Transverse colon (tissue), 4 donors: ENCODE measurements at regions not wholly inside any gene's neighbourhood (a gene's known extent, or its start where the extent isn't known, plus 50 kb on each side); places are given as distances from the start of the nearest gene placed in this dataset.

ENCODE experiments used
- DNase-seq: peaks from one replicate; pipeline ENCODE4 v3.0.0-alpha.2; 2019
- H3K27ac ChIP-seq, 4 donors: fragments of 200-600 bp; sonication (generic); 2 replicates each; pipeline ENCODE4 v1.5.1; 2016 to 2018; ENCODE audit warnings: inconsistent platforms in 4 of 4
- H3K27me3 ChIP-seq: fragments of 200-600 bp; sonication (generic); 2 replicates; pipeline ENCODE4 v1.5.1; 2017; ENCODE audit warnings: inconsistent platforms
- H3K36me3 ChIP-seq, 4 donors: fragments of 200-600 bp; sonication (generic); 2 replicates each; pipeline ENCODE4 v1.5.1; 2017 to 2019; ENCODE audit warnings: inconsistent platforms in 4 of 4
- H3K4me1 ChIP-seq, 4 donors: fragments of 200-600 bp; sonication (generic); 2 replicates each; pipeline ENCODE4 v1.5.1; 2017 to 2020; ENCODE audit warnings: inconsistent platforms in 4 of 4
- H3K4me3 ChIP-seq, 4 donors: fragments of 200-600 bp; sonication (generic); 1 replicate in 1 of 4; 2 replicates in 3 of 4; pipeline versions ENCODE4 v1.5.1 to v1.6.1; 2017 to 2019; ENCODE audit warnings: inconsistent platforms in 4 of 4
- H3K9me3 ChIP-seq, 2 donors: fragments of 200-600 bp; sonication (generic); 2 replicates each; pipeline ENCODE4 v1.5.1; 2017 to 2019; ENCODE audit warnings: inconsistent platforms in 2 of 2
- EP300 ChIP-seq: sonication (generic); formaldehyde crosslinking; IDR thresholded peaks from one replicate; pipeline ENCODE4 v1.6.1; 2017; ENCODE audit warnings: antibody characterized with exemption, low read depth
- POLR2A ChIP-seq: fragments of 450-650 bp; IDR thresholded peaks from one replicate; pipeline ENCODE4 v1.6.1; 2016; ENCODE audit warnings: antibody characterized with exemption, mild to moderate bottlenecking, moderate library complexity
- POLR2AphosphoS5 ChIP-seq, 3 donors: sonication (generic); formaldehyde crosslinking; IDR thresholded peaks; one replicate each; pipeline ENCODE4 v1.6.1; 2016; ENCODE audit warnings: antibody characterized with exemption in 3 of 3
- WGBS, 2 donors: methylation state at CpG; one replicate each; pipeline ENCODE4 v1.1.5; 2018; ENCODE audit warnings: low coverage in 1 of 2; 5-methylcytosine and 5-hydroxymethylcytosine counted together
- in situ Hi-C, 4 donors: fragments of 200-750 bp; cut with MboI; loops; one replicate each; pipeline versions ENCODE4 v1.15.0 to v1.15.1; 2017; ENCODE audit warnings: low sequenced_read_pairs in 3 of 4, low pct_ligation_motif_present in 1 of 4, low pct_unique_long_range_greater_than_20kb in 1 of 4
- intact Hi-C: fragments of 100-400 bp; cut with DNase I; formaldehyde crosslinking; loops from one replicate; pipeline ENCODE4 v1.15.1; 2023; ENCODE audit warnings: low total_unique reads
- TF ChIP-seq, protein P1 (sequence below), 5 experiments: fragments of 200-600 bp in 3 of 5; fragments of 450-650 bp in 2 of 5; sonication (generic) in 3 of 5; IDR thresholded peaks; 1 replicate in 2 of 5; 2 replicates in 3 of 5; pipeline ENCODE4 v1.5.1; 2016 to 2017; ENCODE audit warnings: antibody characterized with exemption in 5 of 5, inconsistent platforms in 3 of 5, mild to moderate bottlenecking in 2 of 5, moderate library complexity in 1 of 5

DNA sequence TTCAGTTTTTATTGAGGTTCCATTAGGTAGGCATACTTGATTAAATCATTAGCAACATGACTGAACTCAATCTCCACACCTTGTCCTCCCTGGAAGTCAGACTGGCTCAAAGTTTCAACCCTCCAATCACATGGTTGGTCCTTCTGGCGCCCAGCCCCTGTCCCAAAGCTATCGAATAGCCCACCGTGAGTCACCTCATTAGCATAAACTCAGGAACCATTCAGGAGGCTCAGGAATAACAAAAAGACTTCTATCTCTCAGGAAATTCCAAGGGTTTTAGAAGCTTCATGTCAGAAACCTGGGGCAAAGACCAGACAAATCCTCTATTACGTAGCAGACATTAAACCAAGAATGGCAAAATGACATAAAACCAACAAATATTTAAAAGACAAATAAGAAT, 78.6 kb downstream of the RGS2 start:
- Histone ChIP-seq H3K36me3 (no peaks in the 10 kb centered on the region), H3K27ac (no peak overlapping the region), H3K4me1 (no peaks in the 10 kb centered on the region), H3K27me3 (no peaks in the 10 kb centered on the region), H3K4me3 (no peak overlapping the region), H3K9me3 (no peaks in the 10 kb centered on the region)
- in situ Hi-C loops = no loop called here
- DNase-seq = no peak
- intact Hi-C loops = no loop called here
- TF ChIP-seq POLR2AphosphoS5 (IDR thresholded peaks at IDR 0.05) (no peak), EP300 (no peak), POLR2A (no peak)
- TF ChIP-seq, protein P1, sequence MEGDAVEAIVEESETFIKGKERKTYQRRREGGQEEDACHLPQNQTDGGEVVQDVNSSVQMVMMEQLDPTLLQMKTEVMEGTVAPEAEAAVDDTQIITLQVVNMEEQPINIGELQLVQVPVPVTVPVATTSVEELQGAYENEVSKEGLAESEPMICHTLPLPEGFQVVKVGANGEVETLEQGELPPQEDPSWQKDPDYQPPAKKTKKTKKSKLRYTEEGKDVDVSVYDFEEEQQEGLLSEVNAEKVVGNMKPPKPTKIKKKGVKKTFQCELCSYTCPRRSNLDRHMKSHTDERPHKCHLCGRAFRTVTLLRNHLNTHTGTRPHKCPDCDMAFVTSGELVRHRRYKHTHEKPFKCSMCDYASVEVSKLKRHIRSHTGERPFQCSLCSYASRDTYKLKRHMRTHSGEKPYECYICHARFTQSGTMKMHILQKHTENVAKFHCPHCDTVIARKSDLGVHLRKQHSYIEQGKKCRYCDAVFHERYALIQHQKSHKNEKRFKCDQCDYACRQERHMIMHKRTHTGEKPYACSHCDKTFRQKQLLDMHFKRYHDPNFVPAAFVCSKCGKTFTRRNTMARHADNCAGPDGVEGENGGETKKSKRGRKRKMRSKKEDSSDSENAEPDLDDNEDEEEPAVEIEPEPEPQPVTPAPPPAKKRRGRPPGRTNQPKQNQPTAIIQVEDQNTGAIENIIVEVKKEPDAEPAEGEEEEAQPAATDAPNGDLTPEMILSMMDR (IDR thresholded peaks at IDR 0.05) = no peak
- whole genome bisulfite sequencing, 2 donors = 85 to 88% methylated on average over 4 of the region's 4 CpGs

DNA sequence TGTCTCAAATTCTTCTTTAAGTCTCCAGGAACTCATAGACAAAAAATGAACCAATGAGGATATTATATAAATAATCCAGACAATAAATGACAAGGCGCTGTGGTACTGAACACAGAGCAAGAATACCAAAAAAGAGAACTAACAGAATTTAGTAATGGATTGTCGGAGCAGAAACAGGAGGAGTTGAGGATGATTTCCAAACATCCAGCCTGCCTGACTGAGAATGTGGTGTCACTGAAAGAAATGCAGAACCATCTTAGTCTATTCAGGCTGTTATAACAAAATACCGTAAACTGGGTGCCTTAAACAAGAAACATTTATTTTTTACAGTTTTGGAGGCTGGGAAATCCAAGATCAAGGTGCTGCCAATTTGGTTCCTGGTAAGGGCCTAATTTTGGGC, 79.7 kb downstream of the RGS2 start:
- H3K36me3 ChIP-seq = no peaks in the 10 kb centered on the region
- 53 to 63% methylated on average over 3 of the region's 3 CpGs for WGBS, 2 donors
- no peaks in the 10 kb centered on the region for H3K9me3 ChIP-seq
- H3K27ac ChIP-seq = no peak overlapping the region
- no peak for DNase-seq
- no peak overlapping the region for H3K4me3 ChIP-seq
- H3K27me3 ChIP-seq = no peaks in the 10 kb centered on the region
- intact Hi-C loops (no loop called here), in situ Hi-C loops (no loop called here)
- TF ChIP-seq EP300 (no peak), POLR2AphosphoS5 (IDR thresholded peaks at IDR 0.05) (no peak), POLR2A (no peak)
- TF ChIP-seq, protein P1 (IDR thresholded peaks at IDR 0.05) = no peak
- no peaks in the 10 kb centered on the region for H3K4me1 ChIP-seq

DNA sequence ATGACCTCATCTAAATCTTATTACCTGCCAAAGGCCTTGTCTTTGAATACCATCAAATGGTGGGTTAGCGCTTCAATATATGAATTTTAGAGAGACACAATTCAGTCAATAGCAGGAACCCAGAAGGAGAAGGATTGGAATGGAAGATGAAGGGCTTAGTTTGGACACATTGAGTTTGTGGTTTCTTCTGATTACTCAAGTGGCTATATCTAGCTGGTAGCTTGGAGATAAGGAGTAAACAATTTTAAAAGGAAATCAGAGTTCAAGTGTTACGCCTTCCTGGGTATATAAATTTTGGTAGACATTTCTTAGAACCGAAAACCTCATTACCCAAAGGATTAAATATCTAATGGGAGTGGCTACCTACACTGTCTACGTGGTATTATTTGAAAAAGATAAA, 80.2 kb downstream of the RGS2 start:
- Histone ChIP-seq H3K4me1 (no peaks in the 10 kb centered on the region), H3K27me3 (no peaks in the 10 kb centered on the region), H3K27ac (no peak overlapping the region), H3K9me3 (no peaks in the 10 kb centered on the region), H3K4me3 (no peak overlapping the region), H3K36me3 (no peaks in the 10 kb centered on the region)
- intact Hi-C loops (no loop called here), in situ Hi-C loops (no loop called here)
- WGBS, 2 donors = 79 to 88% methylated on average over 3 to 4 of the region's 4 CpGs
- DNase-seq = no peak
- TF ChIP-seq POLR2AphosphoS5 (IDR thresholded peaks at IDR 0.05) = no peak
- no peak for TF ChIP-seq EP300
- TF ChIP-seq, protein P1 (IDR thresholded peaks at IDR 0.05) = no peak
- no peak for TF ChIP-seq POLR2A

DNA sequence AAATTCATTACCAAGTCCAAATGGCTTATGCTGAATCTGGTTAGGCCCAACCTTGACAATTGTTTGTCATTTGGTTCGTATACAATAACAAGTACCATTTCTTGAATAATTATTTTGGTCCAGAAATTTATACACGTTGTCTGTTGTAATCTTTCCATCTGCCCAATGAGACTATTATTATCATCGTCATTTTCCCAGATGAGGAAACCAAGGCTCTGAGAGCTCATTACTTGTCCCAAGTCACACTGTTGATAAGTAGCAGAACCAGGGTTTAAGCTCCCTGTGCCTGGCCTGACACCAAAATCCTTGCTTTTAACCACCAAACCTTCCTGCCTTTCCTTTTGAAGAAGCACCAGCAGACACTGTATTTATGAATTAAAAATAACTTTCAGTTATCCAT, 81.3 kb downstream of the RGS2 start:
- 72 to 85% methylated on average over 3 of the region's 3 CpGs for WGBS, 2 donors
- intact Hi-C loops = no loop called here
- H3K27ac ChIP-seq = peak overlapping the region in 3 of 4 donors; percentile 14 to 56 (median 44)
- H3K27me3 ChIP-seq = no peaks in the 10 kb centered on the region
- no peaks in the 10 kb centered on the region for H3K36me3 ChIP-seq
- DNase-seq = no peak
- H3K4me1 ChIP-seq = no peaks in the 10 kb centered on the region
- H3K4me3 ChIP-seq = no peak overlapping the region
- in situ Hi-C loops = no loop called here
- H3K9me3 ChIP-seq = no peaks in the 10 kb centered on the region
- TF ChIP-seq EP300 = no peak
- TF ChIP-seq, protein P1 (IDR thresholded peaks at IDR 0.05) = no peak
- TF ChIP-seq POLR2AphosphoS5 (IDR thresholded peaks at IDR 0.05) = peak in 1 of 3 donors; percentile 45
- no peak for TF ChIP-seq POLR2A
